WI38 (cell line): ENCODE measurements at regions not wholly inside any gene's neighbourhood (a gene's known extent, or its start where the extent isn't known, plus 50 kb on each side); places are given as distances from the start of the nearest gene placed in this dataset.
"Not testable (repeated sequence)": the region's sequence is repeated elsewhere in the genome, so short reads cannot be mapped to it uniquely, and the experiment has no call there.

Experiments
- H3K4me3 ChIP-seq: 2 replicates; pipeline ENCODE4 v1.5.1; 2011; ENCODE audit warnings: low read depth, mild to moderate bottlenecking, control low read depth, low read length
- CTCF ChIP-seq: IDR thresholded peaks from 2 replicates; pipeline ENCODE4 v1.5.1; 2012; ENCODE audit warnings: low read depth, mild to moderate bottlenecking, control low read depth, low read length

GRCh38 chr13:59320021-59320420, 843.7 kb downstream of the DIAPH3 start:
- no peak overlapping the region for H3K4me3 ChIP-seq

GRCh38 chr13:59324401-59324800, 839.3 kb downstream of the DIAPH3 start:
- H3K4me3 ChIP-seq = not testable (repeated sequence)

More at GRCh38 chr13:59320021-59320420, 843.7 kb downstream of the DIAPH3 start:
- no peak for TF ChIP-seq CTCF

- no peak for TF ChIP-seq CTCF
- no peak overlapping the region for H3K4me3 ChIP-seq
These were observed 837.0 kb downstream of the DIAPH3 start for GRCh38 chr13:59326717-59327116.

- no peak overlapping the region for H3K4me3 ChIP-seq
- no peak for TF ChIP-seq CTCF
These were observed 833.0 kb downstream of the DIAPH3 start for GRCh38 chr13:59330764-59331163.

- TF ChIP-seq CTCF = no peak
- no peak overlapping the region for H3K4me3 ChIP-seq
These were observed 830.8 kb downstream of the DIAPH3 start for GRCh38 chr13:59332966-59333365.

GRCh38 chr13:59337070-59337469, 826.7 kb downstream of the DIAPH3 start:
- H3K4me3 ChIP-seq = no peak overlapping the region
- TF ChIP-seq CTCF = no peak

- no peak overlapping the region for H3K4me3 ChIP-seq
- no peak for TF ChIP-seq CTCF
These were observed 823.6 kb downstream of the DIAPH3 start for GRCh38 chr13:59340151-59340550.

- no peak overlapping the region for H3K4me3 ChIP-seq
- no peak for TF ChIP-seq CTCF
These were observed 823.1 kb downstream of the DIAPH3 start for GRCh38 chr13:59340581-59340980.
